Panc1 (cell line): ENCODE measurements at regions not wholly inside any gene's neighbourhood (a gene's known extent, or its start where the extent isn't known, plus 50 kb on each side); places are given as distances from the start of the nearest gene placed in this dataset.

Experiments
- ATAC-seq: fragments of 200-7000 bp; cut with Tn5 transposase; 2 replicates; pipeline ENCODE4 v1.9.1; 2020; ENCODE audit warnings: mild to moderate bottlenecking, moderate library complexity
- BruUV-seq: library from RNA; stranded (reverse); fragments of 400-500 nt; replicated peaks from 2 replicates; lab custom pipeline; 2021; lab: Mats Ljungman, UMichigan
- CTCF ChIA-PET: fragments of 300-600 bp; sonication (Branson Sonifier 250); formaldehyde crosslinking; loops from one replicate; lab custom pipeline; 2022; ENCODE audit warnings: antibody characterized with exemption; lab: Charles Lee
- POLR2A ChIA-PET: fragments of 300-600 bp; sonication (Branson Sonifier 250); formaldehyde crosslinking; loops from one replicate; lab custom pipeline; 2022; ENCODE audit warnings: antibody characterized with exemption; lab: Charles Lee
- DNase-seq: peaks from one replicate; pipeline ENCODE4 v3.0.0-alpha.2; 2010; ENCODE audit warnings: low read depth, low spot score
- H3K27ac ChIP-seq: 2 replicates; pipeline ENCODE4 v1.5.1; 2011; ENCODE audit warnings: mild to moderate bottlenecking, low read length, inconsistent platforms
- H3K27me3 ChIP-seq: fragments of 200-500 bp; sonication (Bioruptor generic); 2 replicates; pipeline ENCODE4 v1.6.0; 2014; ENCODE audit warnings: low read length, inconsistent platforms; ENCODE audit not compliant: control insufficient read depth, insufficient read depth
- H3K36me3 ChIP-seq: fragments of 200-500 bp; sonication (Bioruptor generic); 2 replicates; pipeline ENCODE4 v1.5.1; 2014; ENCODE audit warnings: inconsistent platforms, mild to moderate bottlenecking, low read length, moderate library complexity; ENCODE audit not compliant: control insufficient read depth, insufficient read depth
- H3K4me1 ChIP-seq: 2 replicates; pipeline ENCODE4 v1.5.1; 2011; ENCODE audit warnings: inconsistent platforms, mild to moderate bottlenecking, low read length, moderate library complexity; ENCODE audit not compliant: control insufficient read depth, insufficient read depth
- H3K4me3 ChIP-seq, 2 experiments: 2 replicates each; pipeline ENCODE4 v1.5.1; 2011 to 2012; ENCODE audit warnings: low read depth in 2 of 2, low read length in 2 of 2, mild to moderate bottlenecking in 2 of 2, inconsistent platforms in 1 of 2, moderate library complexity in 1 of 2
- H3K9me3 ChIP-seq: fragments of 200-500 bp; sonication (Bioruptor generic); 2 replicates; pipeline ENCODE4 v1.5.1; 2014; ENCODE audit warnings: low read depth, mild to moderate bottlenecking, inconsistent platforms, low read length, moderate library complexity; ENCODE audit not compliant: control insufficient read depth, insufficient read depth
- POLR2AphosphoS5 ChIP-seq: IDR thresholded peaks from 2 replicates; pipeline ENCODE4 v1.6.1; 2012; ENCODE audit warnings: mild to moderate bottlenecking, low read depth, low read length, moderate library complexity
- REST ChIP-seq, 2 experiments: IDR thresholded peaks; 2 replicates each; pipeline ENCODE4 v1.6.1; 2011 to 2012; ENCODE audit warnings: low read depth in 2 of 2, control low read depth in 1 of 2, low read length in 1 of 2, mild to moderate bottlenecking in 1 of 2, moderate library complexity in 1 of 2; ENCODE audit not compliant: insufficient read depth in 1 of 2
- SIN3A ChIP-seq: IDR thresholded peaks from 2 replicates; pipeline ENCODE4 v1.6.1; 2012; ENCODE audit warnings: low read depth, mild to moderate bottlenecking, low read length, moderate library complexity, borderline replicate concordance; ENCODE audit not compliant: insufficient read depth
- TCF7L2 ChIP-seq: IDR thresholded peaks from 2 replicates; pipeline ENCODE4 v1.6.1; 2011; ENCODE audit warnings: mild to moderate bottlenecking, low read depth, low read length, inconsistent platforms
- in situ Hi-C: cut with HindIII; loops from 2 replicates; pipeline ENCODE4 v1.10.0; 2016; ENCODE audit warnings: low sequenced_read_pairs, low pct_unique_long_range_greater_than_20kb
- intact Hi-C: fragments of 100-400 bp; cut with micrococcal nuclease; formaldehyde crosslinking; loops from one replicate; pipeline ENCODE4 v1.10.0; 2022; ENCODE audit not compliant: unreplicated experiment
- TF ChIP-seq, protein P1 (sequence below): fragments of 450-650 bp; IDR thresholded peaks from 2 replicates; pipeline ENCODE4 v1.5.1; 2017; ENCODE audit warnings: mild to moderate bottlenecking

DNA sequence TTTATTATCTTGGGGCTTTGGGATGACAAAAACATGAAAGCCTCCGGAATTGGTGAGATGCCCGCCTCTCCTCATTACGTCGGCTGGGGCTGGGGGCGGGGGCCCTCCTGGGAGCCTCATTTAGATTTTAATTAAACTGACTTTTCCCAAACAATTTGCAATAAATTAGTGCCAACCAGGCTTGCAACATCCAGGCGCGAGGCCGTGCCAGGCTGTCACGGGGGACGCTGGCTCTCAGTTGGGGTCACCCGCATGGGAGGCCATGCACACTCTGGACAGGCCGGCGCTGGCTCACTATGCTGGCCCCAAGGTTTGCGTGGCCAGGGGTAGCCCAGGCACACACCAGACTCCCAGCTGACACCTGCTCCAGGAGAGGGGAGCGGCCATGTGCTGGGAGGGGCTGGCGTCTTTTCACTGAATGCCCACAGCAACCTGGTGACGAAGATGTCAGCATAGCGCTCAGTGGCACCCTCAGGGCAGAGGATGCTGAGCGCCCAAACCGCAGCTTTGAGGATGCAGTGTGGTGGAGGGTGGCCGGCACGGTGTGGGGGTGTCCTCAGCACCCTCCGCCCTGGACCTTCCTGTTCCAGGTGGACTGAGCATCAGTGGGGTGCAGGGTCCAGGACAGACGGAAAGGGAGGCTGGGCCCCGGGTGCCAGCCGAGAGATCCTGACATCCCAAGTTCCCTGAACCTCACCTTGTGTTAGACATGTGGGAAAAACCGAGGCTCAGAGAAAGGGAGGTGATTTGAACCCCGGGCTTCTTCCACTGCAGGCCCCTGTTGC lies 190.8 kb upstream of the C14orf180 start:
- Histone ChIP-seq H3K4me3 (no peak overlapping the region), H3K27me3 (no peaks in the 10 kb centered on the region), H3K27ac (no peak overlapping the region), H3K9me3 (no peaks in the 10 kb centered on the region), H3K36me3 (no peaks in the 10 kb centered on the region), H3K4me1 (no peaks in the 10 kb centered on the region)
- BruUV-seq, result no TSS peak
- in situ Hi-C loops (no loop called here), intact Hi-C loops (no loop called here)
- DNase-seq, result no peak
- ATAC-seq, result no peak
- TF ChIP-seq REST (IDR thresholded peaks at IDR 0.05; ENCODE audit: insufficient read depth in 1 of 2, low read depth in 2 of 2, low read length in 1 of 2) (no peak), POLR2AphosphoS5 (no peak), TCF7L2 (no peak)
- TF ChIP-seq, protein P1, sequence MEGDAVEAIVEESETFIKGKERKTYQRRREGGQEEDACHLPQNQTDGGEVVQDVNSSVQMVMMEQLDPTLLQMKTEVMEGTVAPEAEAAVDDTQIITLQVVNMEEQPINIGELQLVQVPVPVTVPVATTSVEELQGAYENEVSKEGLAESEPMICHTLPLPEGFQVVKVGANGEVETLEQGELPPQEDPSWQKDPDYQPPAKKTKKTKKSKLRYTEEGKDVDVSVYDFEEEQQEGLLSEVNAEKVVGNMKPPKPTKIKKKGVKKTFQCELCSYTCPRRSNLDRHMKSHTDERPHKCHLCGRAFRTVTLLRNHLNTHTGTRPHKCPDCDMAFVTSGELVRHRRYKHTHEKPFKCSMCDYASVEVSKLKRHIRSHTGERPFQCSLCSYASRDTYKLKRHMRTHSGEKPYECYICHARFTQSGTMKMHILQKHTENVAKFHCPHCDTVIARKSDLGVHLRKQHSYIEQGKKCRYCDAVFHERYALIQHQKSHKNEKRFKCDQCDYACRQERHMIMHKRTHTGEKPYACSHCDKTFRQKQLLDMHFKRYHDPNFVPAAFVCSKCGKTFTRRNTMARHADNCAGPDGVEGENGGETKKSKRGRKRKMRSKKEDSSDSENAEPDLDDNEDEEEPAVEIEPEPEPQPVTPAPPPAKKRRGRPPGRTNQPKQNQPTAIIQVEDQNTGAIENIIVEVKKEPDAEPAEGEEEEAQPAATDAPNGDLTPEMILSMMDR, result no peak
- ChIA-PET POLR2A (no interaction called here), CTCF (no interaction called here)

DNA sequence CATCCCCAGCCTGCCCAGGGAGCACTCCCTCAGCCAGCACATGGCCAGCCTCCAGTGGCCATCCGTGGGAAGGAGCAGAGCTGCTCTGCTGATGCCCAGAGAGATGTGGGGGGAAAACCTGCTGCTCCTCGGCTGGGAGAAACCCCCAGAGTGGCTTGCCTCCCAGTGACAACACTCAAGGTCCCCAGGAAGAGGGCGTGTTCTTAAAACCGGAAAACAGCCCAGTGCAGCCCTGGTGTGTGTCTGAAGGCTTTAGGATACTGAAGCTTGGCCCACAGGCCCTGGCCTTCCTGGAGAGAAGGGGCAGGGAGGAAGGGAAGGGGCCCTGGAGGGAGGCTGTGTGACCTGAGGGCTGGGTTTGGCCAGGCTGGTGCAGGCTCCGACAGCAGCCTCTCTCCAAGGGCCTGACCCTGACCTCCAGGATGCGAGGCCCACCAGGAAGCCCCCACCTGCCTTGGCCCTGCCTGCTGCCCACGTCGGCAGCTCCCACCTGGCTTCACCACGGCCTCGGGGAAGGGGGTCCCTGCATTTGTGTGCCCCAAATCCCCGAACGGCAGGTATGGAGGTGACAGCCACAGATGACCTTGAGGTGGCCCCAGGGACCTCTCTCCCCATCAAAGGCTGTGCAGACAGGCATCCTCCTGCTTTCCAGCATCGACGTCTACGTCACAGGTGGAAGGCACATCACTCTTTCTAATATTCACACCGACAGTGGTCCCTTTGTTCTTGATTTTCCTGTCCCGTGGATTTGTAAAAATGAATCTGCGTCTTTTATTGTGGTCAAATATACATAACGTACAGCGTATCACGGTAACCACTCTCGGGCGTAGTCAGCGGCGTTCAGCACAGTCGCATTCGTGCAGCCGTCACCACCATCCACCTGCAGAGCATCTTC lies 190.0 kb upstream of the C14orf180 start:
- TF ChIP-seq POLR2AphosphoS5, result no peak
- TF ChIP-seq SIN3A, result no peak
- TF ChIP-seq, protein P1, result no peak
- TF ChIP-seq REST (IDR thresholded peaks at IDR 0.05; ENCODE audit: insufficient read depth in 1 of 2, low read depth in 2 of 2, low read length in 1 of 2), result no peak
- TF ChIP-seq TCF7L2, result no peak
- Histone ChIP-seq H3K36me3 (no peaks in the 10 kb centered on the region), H3K27me3 (no peaks in the 10 kb centered on the region), H3K9me3 (no peaks in the 10 kb centered on the region), H3K4me3 (no peak overlapping the region), H3K27ac (no peak overlapping the region), H3K4me1 (no peaks in the 10 kb centered on the region)
- ChIA-PET CTCF (no interaction called here), POLR2A (no interaction called here)
- ATAC-seq (no peak), DNase-seq (no peak)
- in situ Hi-C loops (no loop called here), intact Hi-C loops (no loop called here)
- BruUV-seq, result no TSS peak
